ENCODE measurements at regions not wholly inside any gene's neighbourhood (a gene's known extent, or its start where the extent isn't known, plus 50 kb on each side); places are given as distances from the start of the nearest gene placed in this dataset.

DNA sequence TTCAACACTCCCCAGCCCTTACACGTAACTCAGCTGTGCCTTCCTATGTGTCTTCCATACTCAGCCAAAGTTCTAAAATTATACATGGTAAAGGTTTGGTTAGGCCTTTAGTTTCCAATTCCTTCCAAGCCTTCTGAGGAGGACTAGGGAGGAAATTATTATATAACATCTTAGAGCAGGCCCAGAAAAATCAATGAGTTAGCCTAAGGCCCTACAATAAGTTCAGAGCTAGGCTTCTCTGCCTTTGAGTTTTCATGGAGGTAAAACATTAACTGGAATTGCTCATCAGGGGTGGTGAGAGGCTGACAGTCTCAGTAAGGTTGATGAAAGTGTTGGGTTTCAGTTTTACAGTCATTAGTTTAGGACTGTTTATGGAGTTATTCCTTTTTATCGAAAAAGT lies 286.0 kb downstream of the ADGB start:
- Histone ChIP-seq H3K36me3 (ENCODE audit: control insufficient read depth, insufficient read depth, low read length) (no peaks in the 10 kb centered on the region), H3K9me3 (ENCODE audit: control insufficient read depth, insufficient read depth, low read depth, low read length) (no peaks in the 10 kb centered on the region), H3K4me3 (ENCODE audit: low read depth in 2 of 2, low read length in 2 of 2) (no peak overlapping the region), H3K27ac (ENCODE audit: low read length) (no peak overlapping the region), H3K4me1 (ENCODE audit: control insufficient read depth, insufficient read depth, low read length) (no peaks in the 10 kb centered on the region), H3K27me3 (ENCODE audit: control insufficient read depth, insufficient read depth, low read length) (no peaks in the 10 kb centered on the region)
- ChIA-PET CTCF (no interaction called here), POLR2A (interaction anchor here (0.6 kb wide), 1 partner anchor 145 kb away, joined by 4 read pairs; no protein-coding TSS in a partner anchor)
- intact Hi-C loops (cut with micrococcal nuclease; ENCODE audit: unreplicated experiment) (no loop called here), in situ Hi-C loops (cut with HindIII; ENCODE audit: low pct_unique_long_range_greater_than_20kb, low sequenced_read_pairs) (no loop called here)
- ATAC-seq, result no peak
- DNase-seq (ENCODE audit: low read depth, low spot score), result no peak
- TF ChIP-seq, protein P1, sequence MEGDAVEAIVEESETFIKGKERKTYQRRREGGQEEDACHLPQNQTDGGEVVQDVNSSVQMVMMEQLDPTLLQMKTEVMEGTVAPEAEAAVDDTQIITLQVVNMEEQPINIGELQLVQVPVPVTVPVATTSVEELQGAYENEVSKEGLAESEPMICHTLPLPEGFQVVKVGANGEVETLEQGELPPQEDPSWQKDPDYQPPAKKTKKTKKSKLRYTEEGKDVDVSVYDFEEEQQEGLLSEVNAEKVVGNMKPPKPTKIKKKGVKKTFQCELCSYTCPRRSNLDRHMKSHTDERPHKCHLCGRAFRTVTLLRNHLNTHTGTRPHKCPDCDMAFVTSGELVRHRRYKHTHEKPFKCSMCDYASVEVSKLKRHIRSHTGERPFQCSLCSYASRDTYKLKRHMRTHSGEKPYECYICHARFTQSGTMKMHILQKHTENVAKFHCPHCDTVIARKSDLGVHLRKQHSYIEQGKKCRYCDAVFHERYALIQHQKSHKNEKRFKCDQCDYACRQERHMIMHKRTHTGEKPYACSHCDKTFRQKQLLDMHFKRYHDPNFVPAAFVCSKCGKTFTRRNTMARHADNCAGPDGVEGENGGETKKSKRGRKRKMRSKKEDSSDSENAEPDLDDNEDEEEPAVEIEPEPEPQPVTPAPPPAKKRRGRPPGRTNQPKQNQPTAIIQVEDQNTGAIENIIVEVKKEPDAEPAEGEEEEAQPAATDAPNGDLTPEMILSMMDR (IDR thresholded peaks at IDR 0.05), result no peak
- no peak for TF ChIP-seq TCF7L2 (IDR thresholded peaks at IDR 0.05; ENCODE audit: low read depth, low read length)
- no peak for TF ChIP-seq SIN3A (IDR thresholded peaks at IDR 0.05; ENCODE audit: borderline replicate concordance, insufficient read depth, low read depth, low read length)
- TF ChIP-seq POLR2AphosphoS5 (IDR thresholded peaks at IDR 0.05; ENCODE audit: low read depth, low read length), result no peak
- TF ChIP-seq, protein P2, sequence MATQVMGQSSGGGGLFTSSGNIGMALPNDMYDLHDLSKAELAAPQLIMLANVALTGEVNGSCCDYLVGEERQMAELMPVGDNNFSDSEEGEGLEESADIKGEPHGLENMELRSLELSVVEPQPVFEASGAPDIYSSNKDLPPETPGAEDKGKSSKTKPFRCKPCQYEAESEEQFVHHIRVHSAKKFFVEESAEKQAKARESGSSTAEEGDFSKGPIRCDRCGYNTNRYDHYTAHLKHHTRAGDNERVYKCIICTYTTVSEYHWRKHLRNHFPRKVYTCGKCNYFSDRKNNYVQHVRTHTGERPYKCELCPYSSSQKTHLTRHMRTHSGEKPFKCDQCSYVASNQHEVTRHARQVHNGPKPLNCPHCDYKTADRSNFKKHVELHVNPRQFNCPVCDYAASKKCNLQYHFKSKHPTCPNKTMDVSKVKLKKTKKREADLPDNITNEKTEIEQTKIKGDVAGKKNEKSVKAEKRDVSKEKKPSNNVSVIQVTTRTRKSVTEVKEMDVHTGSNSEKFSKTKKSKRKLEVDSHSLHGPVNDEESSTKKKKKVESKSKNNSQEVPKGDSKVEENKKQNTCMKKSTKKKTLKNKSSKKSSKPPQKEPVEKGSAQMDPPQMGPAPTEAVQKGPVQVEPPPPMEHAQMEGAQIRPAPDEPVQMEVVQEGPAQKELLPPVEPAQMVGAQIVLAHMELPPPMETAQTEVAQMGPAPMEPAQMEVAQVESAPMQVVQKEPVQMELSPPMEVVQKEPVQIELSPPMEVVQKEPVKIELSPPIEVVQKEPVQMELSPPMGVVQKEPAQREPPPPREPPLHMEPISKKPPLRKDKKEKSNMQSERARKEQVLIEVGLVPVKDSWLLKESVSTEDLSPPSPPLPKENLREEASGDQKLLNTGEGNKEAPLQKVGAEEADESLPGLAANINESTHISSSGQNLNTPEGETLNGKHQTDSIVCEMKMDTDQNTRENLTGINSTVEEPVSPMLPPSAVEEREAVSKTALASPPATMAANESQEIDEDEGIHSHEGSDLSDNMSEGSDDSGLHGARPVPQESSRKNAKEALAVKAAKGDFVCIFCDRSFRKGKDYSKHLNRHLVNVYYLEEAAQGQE (IDR thresholded peaks at IDR 0.05; ENCODE audit: insufficient read depth in 1 of 2, low read depth in 2 of 2, low read length in 1 of 2), result no peak
- no TSS peak for BruUV-seq (replicated peaks)

DNA sequence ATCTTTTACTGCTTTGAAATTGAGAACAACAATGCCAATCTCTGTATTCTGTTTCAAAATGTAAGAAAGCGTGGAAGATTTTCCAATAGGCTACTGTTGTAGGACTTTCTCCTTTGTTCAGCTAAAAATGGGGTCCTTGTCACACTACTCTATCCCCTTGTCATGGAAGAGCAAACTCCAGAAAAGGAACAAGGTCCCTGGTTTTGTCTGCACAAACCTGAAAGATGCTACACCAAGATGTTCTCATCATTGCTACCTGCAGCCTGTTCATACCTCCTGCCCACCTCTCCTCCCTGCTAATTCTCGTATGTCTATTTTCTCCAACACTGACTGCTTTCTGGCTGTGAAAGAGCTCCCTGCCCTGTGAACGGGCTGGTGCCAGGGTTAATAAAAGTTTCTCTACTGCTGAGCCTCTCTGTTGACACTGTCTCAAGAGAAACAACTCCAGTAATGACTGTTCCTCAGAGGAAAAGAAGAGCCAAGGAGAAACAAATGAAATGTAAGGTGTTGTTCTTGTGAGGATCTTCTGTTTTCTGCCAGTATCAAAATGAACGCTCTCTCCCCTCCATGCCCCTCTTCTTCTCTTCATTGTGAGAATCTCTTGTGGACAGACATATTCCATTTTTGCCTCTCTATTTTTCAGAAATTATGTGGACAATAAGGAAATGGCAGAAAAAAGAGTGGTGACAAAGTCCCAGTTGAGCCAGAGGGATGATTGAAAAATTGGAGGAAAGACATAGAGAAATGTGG lies 287.1 kb downstream of the ADGB start:
- no peak for DNase-seq (ENCODE audit: low read depth, low spot score)
- in situ Hi-C loops (cut with HindIII; ENCODE audit: low pct_unique_long_range_greater_than_20kb, low sequenced_read_pairs), result no loop called here

More for the DNA sequence above, 287.1 kb downstream of the ADGB start:
- ChIA-PET POLR2A (no interaction called here), CTCF (no interaction called here)
- Histone ChIP-seq H3K27me3 (ENCODE audit: control insufficient read depth, insufficient read depth, low read length) (no peaks in the 10 kb centered on the region), H3K4me3 (ENCODE audit: low read depth in 2 of 2, low read length in 2 of 2) (no peak overlapping the region), H3K9me3 (ENCODE audit: control insufficient read depth, insufficient read depth, low read depth, low read length) (no peaks in the 10 kb centered on the region), H3K36me3 (ENCODE audit: control insufficient read depth, insufficient read depth, low read length) (no peaks in the 10 kb centered on the region), H3K4me1 (ENCODE audit: control insufficient read depth, insufficient read depth, low read length) (no peaks in the 10 kb centered on the region), H3K27ac (ENCODE audit: low read length) (peak overlapping the region; percentile 35; the same call in 1 of the 2 replicates)
- intact Hi-C loops (cut with micrococcal nuclease; ENCODE audit: unreplicated experiment), result no loop called here
- BruUV-seq (replicated peaks), result no TSS peak
- TF ChIP-seq, protein P1 (IDR thresholded peaks at IDR 0.05), result no peak
- TF ChIP-seq SIN3A (IDR thresholded peaks at IDR 0.05; ENCODE audit: borderline replicate concordance, insufficient read depth, low read depth, low read length) (no peak), TCF7L2 (IDR thresholded peaks at IDR 0.05; ENCODE audit: low read depth, low read length) (no peak), POLR2AphosphoS5 (IDR thresholded peaks at IDR 0.05; ENCODE audit: low read depth, low read length) (no peak)
- TF ChIP-seq, protein P2 (IDR thresholded peaks at IDR 0.05; ENCODE audit: insufficient read depth in 1 of 2, low read depth in 2 of 2, low read length in 1 of 2), result no peak
- no peak for ATAC-seq
